ENCODE measurements at regions not wholly inside any gene's neighbourhood (a gene's known extent, or its start where the extent isn't known, plus 50 kb on each side); places are given as distances from the start of the nearest gene placed in this dataset.

DNA sequence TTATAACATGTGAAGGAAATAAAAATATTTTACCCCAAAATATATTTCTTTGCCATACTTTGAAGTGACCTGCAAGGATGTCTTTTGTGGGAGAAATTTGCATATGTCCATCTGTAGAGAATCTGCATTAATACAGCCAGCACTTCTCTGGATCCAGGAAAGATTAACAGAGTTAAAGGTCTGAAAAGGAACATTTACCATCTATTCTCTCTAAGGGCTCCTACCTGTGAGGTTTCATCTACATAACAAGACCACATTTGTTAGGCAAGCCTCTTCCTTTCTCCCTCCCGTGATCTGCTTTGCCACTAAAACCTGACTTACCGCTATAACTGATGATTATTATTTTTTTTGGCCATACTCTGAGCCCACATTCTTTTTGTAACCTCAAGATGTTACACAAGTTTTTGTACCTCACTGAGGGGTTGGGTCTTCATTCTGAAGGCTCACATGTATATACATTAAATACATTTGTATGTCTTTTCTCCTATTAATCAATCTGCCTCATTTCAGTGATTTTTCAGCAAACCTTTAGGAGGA, 129.4 kb downstream of the AKR1D1 start:
- Mint-ChIP-seq H3K9me3 (ENCODE audit: unreplicated experiment) (no peaks in the 10 kb centered on the region), H3K4me3 (ENCODE audit: unreplicated experiment) (no peak overlapping the region), H3K27ac (ENCODE audit: unreplicated experiment) (peak overlapping the region; percentile 11), H3K36me3 (ENCODE audit: unreplicated experiment) (no peaks in the 10 kb centered on the region), H3K27me3 (ENCODE audit: unreplicated experiment) (no peaks in the 10 kb centered on the region), H3K4me1 (ENCODE audit: low read depth, unreplicated experiment) (peaks cover 7% of the 10 kb centered on the region)
- TF ChIP-seq, protein P1, sequence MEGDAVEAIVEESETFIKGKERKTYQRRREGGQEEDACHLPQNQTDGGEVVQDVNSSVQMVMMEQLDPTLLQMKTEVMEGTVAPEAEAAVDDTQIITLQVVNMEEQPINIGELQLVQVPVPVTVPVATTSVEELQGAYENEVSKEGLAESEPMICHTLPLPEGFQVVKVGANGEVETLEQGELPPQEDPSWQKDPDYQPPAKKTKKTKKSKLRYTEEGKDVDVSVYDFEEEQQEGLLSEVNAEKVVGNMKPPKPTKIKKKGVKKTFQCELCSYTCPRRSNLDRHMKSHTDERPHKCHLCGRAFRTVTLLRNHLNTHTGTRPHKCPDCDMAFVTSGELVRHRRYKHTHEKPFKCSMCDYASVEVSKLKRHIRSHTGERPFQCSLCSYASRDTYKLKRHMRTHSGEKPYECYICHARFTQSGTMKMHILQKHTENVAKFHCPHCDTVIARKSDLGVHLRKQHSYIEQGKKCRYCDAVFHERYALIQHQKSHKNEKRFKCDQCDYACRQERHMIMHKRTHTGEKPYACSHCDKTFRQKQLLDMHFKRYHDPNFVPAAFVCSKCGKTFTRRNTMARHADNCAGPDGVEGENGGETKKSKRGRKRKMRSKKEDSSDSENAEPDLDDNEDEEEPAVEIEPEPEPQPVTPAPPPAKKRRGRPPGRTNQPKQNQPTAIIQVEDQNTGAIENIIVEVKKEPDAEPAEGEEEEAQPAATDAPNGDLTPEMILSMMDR (IDR thresholded peaks at IDR 0.05; ENCODE audit: partially characterized antibody, unreplicated experiment): no peak
- no peak for DNase-seq

DNA sequence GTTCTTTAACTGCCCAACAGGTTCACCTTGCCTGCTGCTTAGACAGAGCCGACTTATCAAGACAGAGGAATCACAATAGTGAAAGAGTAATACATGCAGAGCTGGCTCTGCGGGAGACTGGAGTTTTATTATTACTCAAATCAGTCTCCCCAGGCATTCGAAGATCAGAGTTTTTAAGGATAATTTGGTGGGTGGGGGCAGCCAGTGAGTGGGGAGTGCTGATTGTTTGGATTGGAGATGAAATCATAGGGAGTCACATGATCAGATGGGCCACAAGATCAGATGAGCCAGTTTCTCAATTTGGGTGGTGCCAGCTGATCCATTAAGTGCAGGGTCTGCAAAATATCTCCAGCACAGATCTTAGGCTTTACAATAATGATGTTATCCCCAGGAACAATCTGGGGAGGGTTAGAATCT, 131.3 kb downstream of the AKR1D1 start:
- no peak overlapping the region for H3K27ac Mint-ChIP-seq (ENCODE audit: unreplicated experiment)
- DNase-seq: no peak

DNA sequence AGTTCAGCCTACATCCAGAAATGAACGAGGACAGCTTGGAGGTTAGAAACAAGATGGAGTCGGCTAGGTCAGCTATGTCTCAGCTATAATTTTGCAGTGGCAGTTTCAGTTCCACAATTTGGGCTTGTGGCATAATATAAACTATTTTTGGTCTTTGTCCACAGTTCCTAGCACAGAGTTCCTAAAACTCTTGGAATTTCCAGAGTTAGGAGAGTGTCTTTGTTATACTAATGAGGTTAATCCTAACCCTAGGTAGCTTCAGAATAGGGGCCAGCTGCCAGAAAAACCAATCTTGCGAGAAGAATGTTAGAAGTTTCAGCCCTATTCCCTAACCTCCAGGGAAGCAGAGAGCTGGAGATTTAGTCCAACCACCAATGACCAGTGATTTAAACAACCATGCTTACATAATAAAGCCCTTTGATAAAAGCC, 131.9 kb downstream of the AKR1D1 start:
- H3K9me3 Mint-ChIP-seq (ENCODE audit: unreplicated experiment): no peaks in the 10 kb centered on the region
- DNase-seq: no peak
- TF ChIP-seq, protein P1 (IDR thresholded peaks at IDR 0.05; ENCODE audit: partially characterized antibody, unreplicated experiment): no peak
- H3K27me3 Mint-ChIP-seq (ENCODE audit: unreplicated experiment): no peaks in the 10 kb centered on the region
- no peak overlapping the region for H3K4me3 Mint-ChIP-seq (ENCODE audit: unreplicated experiment)
- H3K36me3 Mint-ChIP-seq (ENCODE audit: unreplicated experiment): no peaks in the 10 kb centered on the region
- peaks cover 7% of the 10 kb centered on the region for H3K4me1 Mint-ChIP-seq (ENCODE audit: low read depth, unreplicated experiment)
- H3K27ac Mint-ChIP-seq (ENCODE audit: unreplicated experiment): no peak overlapping the region

More for the DNA sequence above, 131.3 kb downstream of the AKR1D1 start:
- H3K36me3 Mint-ChIP-seq (ENCODE audit: unreplicated experiment): no peaks in the 10 kb centered on the region
- TF ChIP-seq, protein P1 (IDR thresholded peaks at IDR 0.05; ENCODE audit: partially characterized antibody, unreplicated experiment): no peak
- H3K4me3 Mint-ChIP-seq (ENCODE audit: unreplicated experiment): no peak overlapping the region
- H3K4me1 Mint-ChIP-seq (ENCODE audit: low read depth, unreplicated experiment): peaks cover 7% of the 10 kb centered on the region
- no peaks in the 10 kb centered on the region for H3K27me3 Mint-ChIP-seq (ENCODE audit: unreplicated experiment)
- no peaks in the 10 kb centered on the region for H3K9me3 Mint-ChIP-seq (ENCODE audit: unreplicated experiment)

DNA sequence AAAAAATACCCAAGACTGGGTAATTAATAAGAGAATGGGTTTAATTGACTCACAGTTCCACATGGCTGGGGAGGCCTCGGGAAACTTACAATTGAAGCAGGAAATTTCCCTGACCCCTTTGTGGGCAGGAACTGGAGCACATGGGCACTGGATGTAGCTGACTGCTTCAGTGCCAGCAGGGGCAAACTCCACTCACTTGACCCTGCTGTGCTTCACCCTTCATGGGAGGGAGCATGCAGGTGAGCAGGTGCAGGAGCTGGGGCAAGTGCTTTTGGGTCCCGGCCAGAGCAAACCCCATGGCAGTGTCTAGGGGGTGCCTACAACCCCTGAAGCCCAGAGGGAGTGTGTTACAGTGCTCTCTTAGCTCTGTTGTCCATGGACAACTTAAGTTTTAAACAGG, 132.6 kb downstream of the AKR1D1 start:
- Mint-ChIP-seq H3K4me1 (ENCODE audit: low read depth, unreplicated experiment) (peaks cover 7% of the 10 kb centered on the region), H3K36me3 (ENCODE audit: unreplicated experiment) (no peaks in the 10 kb centered on the region), H3K27me3 (ENCODE audit: unreplicated experiment) (no peaks in the 10 kb centered on the region), H3K27ac (ENCODE audit: unreplicated experiment) (no peak overlapping the region), H3K9me3 (ENCODE audit: unreplicated experiment) (no peaks in the 10 kb centered on the region), H3K4me3 (ENCODE audit: unreplicated experiment) (no peak overlapping the region)
- TF ChIP-seq, protein P1 (IDR thresholded peaks at IDR 0.05; ENCODE audit: partially characterized antibody, unreplicated experiment): no peak
- no peak for DNase-seq

DNA sequence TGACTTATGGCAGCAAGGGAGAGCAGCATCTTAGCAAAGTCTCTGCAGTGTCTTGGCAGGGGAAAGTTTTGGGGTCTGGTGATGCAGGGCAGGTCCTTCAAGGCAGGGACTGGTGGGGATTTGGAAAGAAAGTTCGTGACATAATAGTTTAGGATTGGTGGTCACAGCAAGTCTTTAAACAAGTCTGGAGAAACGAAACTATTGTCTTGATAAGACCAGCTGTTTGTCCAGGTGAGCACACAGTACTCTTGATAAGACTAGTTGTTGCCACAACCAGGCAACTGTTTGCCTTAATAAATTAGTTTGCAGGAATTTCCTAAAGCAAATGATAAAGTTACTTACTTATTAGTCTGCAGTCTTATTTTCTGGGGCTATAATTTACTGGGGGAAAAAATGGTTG, 136.1 kb downstream of the AKR1D1 start:
- no peak overlapping the region for H3K4me3 Mint-ChIP-seq (ENCODE audit: unreplicated experiment)

More for the DNA sequence above, 136.1 kb downstream of the AKR1D1 start:
- TF ChIP-seq, protein P1 (IDR thresholded peaks at IDR 0.05; ENCODE audit: partially characterized antibody, unreplicated experiment): no peak
- no peaks in the 10 kb centered on the region for H3K4me1 Mint-ChIP-seq (ENCODE audit: low read depth, unreplicated experiment)
- H3K27me3 Mint-ChIP-seq (ENCODE audit: unreplicated experiment): no peaks in the 10 kb centered on the region
- DNase-seq: no peak
- H3K9me3 Mint-ChIP-seq (ENCODE audit: unreplicated experiment): no peaks in the 10 kb centered on the region
- no peak overlapping the region for H3K27ac Mint-ChIP-seq (ENCODE audit: unreplicated experiment)
- no peaks in the 10 kb centered on the region for H3K36me3 Mint-ChIP-seq (ENCODE audit: unreplicated experiment)
